Sigmoid colon (tissue), 6 donors: ENCODE measurements at regions not wholly inside any gene's neighbourhood (a gene's known extent, or its start where the extent isn't known, plus 50 kb on each side); places are given as distances from the start of the nearest gene placed in this dataset.
A peak's percentile ranks its signal among the peaks of the same experiment; 100 is the strongest.

Source experiments
- DNase-seq: peaks from one replicate; pipeline ENCODE4 v3.0.0-alpha.2; 2019
- H3K27ac ChIP-seq, 4 donors: fragments of 200-600 bp; sonication (generic); one replicate each; pipeline ENCODE4 v1.5.1; 2016 to 2019; ENCODE audit warnings: mild to moderate bottlenecking in 1 of 4
- H3K27me3 ChIP-seq, 3 donors: fragments of 200-600 bp; sonication (generic); one replicate each; pipeline ENCODE4 v1.5.1; 2019; ENCODE audit warnings: mild to moderate bottlenecking in 1 of 3
- H3K36me3 ChIP-seq, 4 donors: fragments of 200-600 bp; sonication (generic); one replicate each; pipeline ENCODE4 v1.5.1; 2016 to 2019
- H3K4me1 ChIP-seq, 4 donors: fragments of 200-600 bp; sonication (generic); one replicate each; pipeline ENCODE4 v1.5.1; 2017 to 2019
- H3K4me3 ChIP-seq, 4 donors: fragments of 200-600 bp; sonication (generic); one replicate each; pipeline ENCODE4 v1.5.1; 2017 to 2019; ENCODE audit warnings: mild to moderate bottlenecking in 2 of 4, moderate library complexity in 1 of 4
- H3K9me3 ChIP-seq, 4 donors: fragments of 200-600 bp in 3 of 4; sonication (generic) in 3 of 4; one replicate each; pipeline versions ENCODE4 v1.5.1 to v1.6.1; 2013 to 2019
- EP300 ChIP-seq, 4 donors: sonication (generic); formaldehyde crosslinking; IDR thresholded peaks; one replicate each; pipeline ENCODE4 v1.6.1; 2017; ENCODE audit warnings: antibody characterized with exemption in 4 of 4
- POLR2A ChIP-seq, 2 donors: fragments of 450-650 bp; IDR thresholded peaks; one replicate each; pipeline ENCODE4 v1.6.1; 2016; ENCODE audit warnings: antibody characterized with exemption in 2 of 2, mild to moderate bottlenecking in 2 of 2, moderate library complexity in 2 of 2
- POLR2AphosphoS5 ChIP-seq, 4 donors: sonication (generic); formaldehyde crosslinking; IDR thresholded peaks; one replicate each; pipeline ENCODE4 v1.6.1; 2017; ENCODE audit warnings: antibody characterized with exemption in 4 of 4
- WGBS, 2 donors: extraction: QIAGEN DNeasy Blood & Tissue Kit; methylation state at CpG; one replicate each; pipeline ENCODE4 v1.1.7; 2013; 5-methylcytosine and 5-hydroxymethylcytosine counted together
- intact Hi-C: fragments of 100-400 bp; cut with DNase I; formaldehyde crosslinking; loops from one replicate; pipeline ENCODE4 v1.15.1; 2023
- TF ChIP-seq, protein P1 (sequence below), 4 experiments: fragments of 450-650 bp in 3 of 4; fragments of 200-600 bp in 1 of 4; IDR thresholded peaks; one replicate each; pipeline ENCODE4 v1.5.1; 2016 to 2019; ENCODE audit warnings: antibody characterized with exemption in 4 of 4, mild to moderate bottlenecking in 3 of 4, moderate library complexity in 2 of 4
- donor health status: healthy with polysubstance abuse.
- donor health status: healthy.

DNA sequence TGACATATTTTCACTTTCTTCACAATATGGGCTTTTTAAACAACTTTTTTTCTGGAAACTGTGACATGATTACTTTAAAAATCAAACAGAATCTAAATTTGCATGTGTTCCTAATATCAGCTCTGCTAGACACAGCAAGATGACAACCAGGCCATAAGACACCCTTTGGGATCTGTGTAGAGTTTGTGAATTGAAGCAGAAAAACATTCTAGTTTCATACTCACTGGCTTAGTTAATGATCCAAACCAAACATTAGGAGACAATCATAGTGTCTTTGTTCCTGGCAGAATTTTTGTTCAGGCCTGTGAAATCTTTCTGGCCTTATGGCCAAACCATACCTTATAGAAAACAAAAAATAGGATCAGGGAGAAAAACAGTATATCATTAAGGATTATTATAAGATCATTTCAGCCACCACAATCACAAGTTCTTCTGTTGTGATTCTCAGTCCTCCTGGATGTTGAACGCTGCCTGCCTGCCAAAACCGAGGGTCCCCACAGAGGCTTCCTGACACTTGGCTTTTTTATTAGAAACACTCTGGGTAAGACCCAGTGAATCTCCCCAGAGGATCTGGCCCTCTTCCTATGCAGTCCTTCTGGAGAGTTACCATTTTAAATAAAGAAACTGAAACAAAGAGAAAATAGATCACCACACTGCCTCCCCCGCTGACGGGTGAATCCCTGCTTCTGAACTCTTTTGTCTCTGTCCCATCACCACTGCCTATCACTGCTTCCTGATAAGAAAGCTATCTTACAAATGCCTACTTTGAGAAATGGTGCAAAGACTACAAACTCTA lies 79.2 kb upstream of the PPP1R3C start:
- TF ChIP-seq, protein P1, sequence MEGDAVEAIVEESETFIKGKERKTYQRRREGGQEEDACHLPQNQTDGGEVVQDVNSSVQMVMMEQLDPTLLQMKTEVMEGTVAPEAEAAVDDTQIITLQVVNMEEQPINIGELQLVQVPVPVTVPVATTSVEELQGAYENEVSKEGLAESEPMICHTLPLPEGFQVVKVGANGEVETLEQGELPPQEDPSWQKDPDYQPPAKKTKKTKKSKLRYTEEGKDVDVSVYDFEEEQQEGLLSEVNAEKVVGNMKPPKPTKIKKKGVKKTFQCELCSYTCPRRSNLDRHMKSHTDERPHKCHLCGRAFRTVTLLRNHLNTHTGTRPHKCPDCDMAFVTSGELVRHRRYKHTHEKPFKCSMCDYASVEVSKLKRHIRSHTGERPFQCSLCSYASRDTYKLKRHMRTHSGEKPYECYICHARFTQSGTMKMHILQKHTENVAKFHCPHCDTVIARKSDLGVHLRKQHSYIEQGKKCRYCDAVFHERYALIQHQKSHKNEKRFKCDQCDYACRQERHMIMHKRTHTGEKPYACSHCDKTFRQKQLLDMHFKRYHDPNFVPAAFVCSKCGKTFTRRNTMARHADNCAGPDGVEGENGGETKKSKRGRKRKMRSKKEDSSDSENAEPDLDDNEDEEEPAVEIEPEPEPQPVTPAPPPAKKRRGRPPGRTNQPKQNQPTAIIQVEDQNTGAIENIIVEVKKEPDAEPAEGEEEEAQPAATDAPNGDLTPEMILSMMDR (IDR thresholded peaks at IDR 0.05), result no peak
- TF ChIP-seq POLR2A (IDR thresholded peaks at IDR 0.05) (no peak), EP300 (IDR thresholded peaks at IDR 0.05) (no peak), POLR2AphosphoS5 (IDR thresholded peaks at IDR 0.05) (no peak)
- no peak for DNase-seq
- intact Hi-C loops, result no loop called here
- Histone ChIP-seq H3K27me3 (no peaks in the 10 kb centered on the region), H3K4me1 (peaks cover 0 to 5% (median 0%) of the 10 kb centered on the region in 4 donors), H3K9me3 (peaks cover 0 to 1% (median 0%) of the 10 kb centered on the region in 4 donors), H3K27ac (peak overlapping the region in 3 of 4 donors; percentile 13 to 50 (median 32)), H3K4me3 (peak overlapping the region in 1 of 4 donors; percentile 10), H3K36me3 (no peaks in the 10 kb centered on the region)
- 53 to 79% methylated on average over 4 of the region's 4 CpGs for WGBS, 2 donors

DNA sequence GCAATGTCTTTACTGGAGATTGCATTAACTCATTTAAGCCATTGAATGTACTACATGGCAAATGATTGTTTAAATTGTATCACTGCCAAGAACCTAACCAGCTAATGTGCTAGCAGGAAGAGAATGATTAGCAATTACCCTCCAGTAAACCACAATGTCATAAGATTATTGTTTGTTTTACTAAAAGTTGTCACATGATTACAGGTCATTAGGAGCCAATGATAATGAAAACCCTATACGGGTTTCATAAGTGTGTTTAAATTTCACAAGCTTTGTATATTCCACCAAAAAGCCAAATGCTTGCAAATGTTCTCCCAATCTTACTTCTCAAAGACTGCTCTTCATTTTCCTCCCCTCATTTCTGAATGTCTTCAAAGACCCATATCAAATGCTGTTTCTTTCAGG lies 76.5 kb upstream of the PPP1R3C start:
- Histone ChIP-seq H3K4me3 (no peak overlapping the region), H3K36me3 (no peaks in the 10 kb centered on the region), H3K4me1 (peaks cover 0 to 5% (median 0%) of the 10 kb centered on the region in 4 donors), H3K27me3 (no peaks in the 10 kb centered on the region), H3K27ac (no peak overlapping the region), H3K9me3 (no peaks in the 10 kb centered on the region)
- DNase-seq, result no peak
- TF ChIP-seq POLR2A (IDR thresholded peaks at IDR 0.05) (no peak), POLR2AphosphoS5 (IDR thresholded peaks at IDR 0.05) (no peak), EP300 (IDR thresholded peaks at IDR 0.05) (no peak)
- TF ChIP-seq, protein P1 (IDR thresholded peaks at IDR 0.05), result no peak
- WGBS, 2 donors, result 5 to 42% methylated on average over 1 of the region's 1 CpG
- intact Hi-C loops, result no loop called here

DNA sequence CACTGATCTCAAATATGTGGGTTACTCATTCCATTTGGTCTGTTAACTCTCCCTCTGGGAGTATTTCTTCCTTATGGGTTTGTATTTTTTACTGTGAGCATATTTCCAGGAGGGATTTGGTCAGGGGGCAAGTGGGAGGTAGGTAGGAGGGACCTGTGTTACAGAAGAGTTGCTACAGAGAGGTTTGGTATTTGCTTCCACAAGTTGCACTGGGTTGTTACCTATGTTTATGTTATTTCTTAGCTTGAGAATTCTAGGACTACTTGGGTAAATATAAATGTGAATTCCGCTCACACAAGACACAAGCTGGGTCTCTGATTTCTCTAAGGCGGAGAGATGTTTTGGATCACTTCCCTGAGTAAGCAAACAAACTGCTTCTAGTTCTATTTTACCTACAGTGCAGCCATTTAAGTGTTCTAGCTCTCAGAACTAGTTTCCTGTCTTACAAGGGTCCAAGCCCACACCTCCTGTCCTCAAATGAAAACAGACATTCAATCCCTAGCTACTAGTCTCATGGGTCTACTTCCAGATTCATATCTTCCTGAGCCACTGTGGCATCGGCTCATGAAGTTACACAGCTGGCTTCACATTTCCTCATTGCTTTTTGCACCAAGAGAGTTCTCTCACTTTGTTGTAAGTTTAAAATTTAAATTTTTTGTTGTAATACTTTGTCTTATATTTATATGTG lies 75.4 kb upstream of the PPP1R3C start:
- WGBS, 2 donors, result 61% methylated on average over 3 of the region's 3 CpGs
- no peak for DNase-seq
- Histone ChIP-seq H3K27ac (no peak overlapping the region), H3K4me1 (peaks cover 0 to 5% (median 0%) of the 10 kb centered on the region in 4 donors), H3K4me3 (no peak overlapping the region), H3K9me3 (no peaks in the 10 kb centered on the region), H3K27me3 (no peaks in the 10 kb centered on the region), H3K36me3 (no peaks in the 10 kb centered on the region)
- intact Hi-C loops, result no loop called here
- no peak for TF ChIP-seq POLR2A (IDR thresholded peaks at IDR 0.05)
- TF ChIP-seq, protein P1 (IDR thresholded peaks at IDR 0.05), result no peak
- TF ChIP-seq POLR2AphosphoS5 (IDR thresholded peaks at IDR 0.05), result no peak
- TF ChIP-seq EP300 (IDR thresholded peaks at IDR 0.05), result no peak

DNA sequence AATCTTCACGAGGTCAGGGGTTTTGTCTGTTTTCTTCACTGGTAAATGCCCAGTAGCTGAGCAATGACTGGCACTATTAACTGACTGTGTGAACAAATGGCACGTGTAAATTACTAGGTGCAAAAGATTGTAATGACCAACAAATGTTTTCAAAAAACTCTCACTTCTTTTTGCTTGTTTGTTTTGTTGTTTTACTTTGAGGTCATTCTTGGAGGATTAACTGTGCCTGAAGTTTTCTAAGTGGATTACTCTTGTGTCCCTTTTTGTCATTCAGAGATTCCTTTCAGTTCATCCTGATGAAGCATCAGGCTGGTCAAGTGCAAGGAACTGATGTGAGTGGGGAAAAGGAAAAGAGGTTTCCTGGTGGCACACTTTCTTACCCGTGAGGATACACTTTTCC lies 74.4 kb upstream of the PPP1R3C start:
- Histone ChIP-seq H3K27me3 (no peaks in the 10 kb centered on the region), H3K4me3 (no peak overlapping the region), H3K36me3 (no peaks in the 10 kb centered on the region), H3K4me1 (peaks cover 0 to 5% (median 0%) of the 10 kb centered on the region in 4 donors), H3K9me3 (no peaks in the 10 kb centered on the region), H3K27ac (no peak overlapping the region)
- no peak for DNase-seq
- intact Hi-C loops, result no loop called here
- 73 to 74% methylated on average over 3 of the region's 3 CpGs for WGBS, 2 donors
- TF ChIP-seq POLR2A (IDR thresholded peaks at IDR 0.05) (no peak), EP300 (IDR thresholded peaks at IDR 0.05) (no peak), POLR2AphosphoS5 (IDR thresholded peaks at IDR 0.05) (no peak)
- TF ChIP-seq, protein P1 (IDR thresholded peaks at IDR 0.05), result no peak
